B cell (primary cell): ENCODE measurements at regions not wholly inside any gene's neighbourhood (a gene's known extent, or its start where the extent isn't known, plus 50 kb on each side); places are given as distances from the start of the nearest gene placed in this dataset.

ENCODE experiments used
- ATAC-seq: fragments of 200-7000 bp; cut with Tn5 transposase; one replicate; pipeline ENCODE4 v1.10.0; 2021; ENCODE audit warnings: low read depth, mild to moderate bottlenecking, moderate number of reproducible peaks, moderate library complexity
- CTCF ChIA-PET: fragments of 350-600 bp; sonication (Branson Sonifier 250); formaldehyde crosslinking; loops from one replicate; lab custom pipeline; 2021; ENCODE audit warnings: antibody characterized with exemption, inconsistent platforms; lab: Charles Lee
- POLR2A ChIA-PET: fragments of 350-600 bp; sonication (Branson Sonifier 250); formaldehyde crosslinking; loops from one replicate; lab custom pipeline; 2021; ENCODE audit warnings: antibody characterized with exemption; lab: Charles Lee
- DNase-seq: peaks from one replicate; pipeline ENCODE4 v3.0.0; 2013
- H2AFZ ChIP-seq: 2 replicates; pipeline ENCODE4 v1.6.1; 2012; ENCODE audit warnings: mild to moderate bottlenecking, low read depth, low read length; ENCODE audit not compliant: insufficient read depth, poor library complexity, severe bottlenecking
- H3K27ac ChIP-seq, 2 donors: 1 replicate in 1 of 2; 2 replicates in 1 of 2; pipeline ENCODE4 v1.5.1; 2012 to 2013; ENCODE audit warnings: low read length in 2 of 2, mild to moderate bottlenecking in 2 of 2, moderate library complexity in 1 of 2
- H3K27me3 ChIP-seq, 4 experiments: fragments of 200-600 bp in 1 of 4; sonication (generic) in 1 of 4; replicated peaks in 1 of 4; 1 replicate in 2 of 4; 2 replicates in 2 of 4; pipeline versions ENCODE4 v1.6.1 to v1.7.0; 2013 to 2016; ENCODE audit warnings: low read length in 3 of 4, mild to moderate bottlenecking in 2 of 4, mixed read lengths in 1 of 4, moderate library complexity in 1 of 4; ENCODE audit not compliant: insufficient read depth in 4 of 4, control insufficient read depth in 3 of 4; ENCODE audit errors: control extremely low read depth in 1 of 4
- H3K36me3 ChIP-seq, 2 experiments: replicated peaks in 1 of 2; 1 replicate in 1 of 2; 2 replicates in 1 of 2; pipeline versions ENCODE4 v1.6.1 to v1.7.1; 2013; ENCODE audit warnings: low read length in 1 of 2; ENCODE audit not compliant: insufficient read depth in 2 of 2, control insufficient read depth in 1 of 2; ENCODE audit errors: control extremely low read depth in 1 of 2, extremely low read depth in 1 of 2
- H3K4me1 ChIP-seq, 2 donors: fragments of 200-600 bp in 1 of 2; sonication (generic) in 1 of 2; 1 replicate in 1 of 2; 2 replicates in 1 of 2; pipeline versions ENCODE4 v1.5.1 to v1.6.1; 2013 to 2017; ENCODE audit warnings: low read length in 2 of 2; ENCODE audit not compliant: control insufficient read depth in 2 of 2, insufficient read depth in 2 of 2
- H3K4me2 ChIP-seq: replicated peaks from 2 replicates; pipeline ENCODE3; 2012; ENCODE audit warnings: mild to moderate bottlenecking, low read depth, low read length; ENCODE audit not compliant: poor library complexity, severe bottlenecking
- H3K4me3 ChIP-seq, 5 experiments: fragments of 200-600 bp in 1 of 5; sonication (generic) in 1 of 5; 1 replicate in 3 of 5; 2 replicates in 2 of 5; pipeline versions ENCODE4 v1.5.1 to v1.7.0; 2011 to 2016; ENCODE audit warnings: low read length in 4 of 5, mild to moderate bottlenecking in 4 of 5, low read depth in 2 of 5, control low read depth in 1 of 5, moderate library complexity in 1 of 5; ENCODE audit not compliant: insufficient read depth in 1 of 5; ENCODE audit errors: control extremely low read depth in 1 of 5, extremely low read depth in 1 of 5
- H3K79me2 ChIP-seq: fragments of 200-600 bp; sonication (generic); one replicate; pipeline ENCODE4 v1.6.0; 2016; ENCODE audit warnings: low read length; ENCODE audit not compliant: control insufficient read depth, insufficient read depth
- H3K9ac ChIP-seq: fragments of 200-600 bp; sonication (generic); 2 replicates; pipeline ENCODE4 v1.6.1; 2017; ENCODE audit warnings: mild to moderate bottlenecking, low read length, moderate library complexity
- H3K9me3 ChIP-seq, 3 donors: one replicate each; pipeline versions ENCODE4 v1.6.1 to v1.7.1; 2013; ENCODE audit warnings: low read length in 2 of 3; ENCODE audit not compliant: control insufficient read depth in 2 of 3, insufficient read depth in 1 of 3; ENCODE audit errors: control extremely low read depth in 1 of 3
- H4K20me1 ChIP-seq: 2 replicates; pipeline ENCODE4 v1.6.0; 2012; ENCODE audit warnings: mild to moderate bottlenecking, low read length; ENCODE audit not compliant: insufficient read depth, control insufficient read depth, poor library complexity, severe bottlenecking
- H3K27ac Mint-ChIP-seq: one replicate; pipeline ENCODE4 v1.8.0; 2021; ENCODE audit warnings: mixed read lengths
- H3K27me3 Mint-ChIP-seq: one replicate; pipeline ENCODE4 v1.8.0; 2021; ENCODE audit warnings: mixed read lengths
- H3K4me1 Mint-ChIP-seq: one replicate; pipeline ENCODE4 v1.8.0; 2021; ENCODE audit warnings: mixed read lengths
- H3K4me3 Mint-ChIP-seq: one replicate; pipeline ENCODE4 v1.8.0; 2021; ENCODE audit warnings: mixed read lengths
- H3K9me3 Mint-ChIP-seq: one replicate; pipeline ENCODE4 v1.8.0; 2022; ENCODE audit warnings: mixed read lengths; ENCODE audit not compliant: insufficient read depth
- CTCF ChIP-seq: fragments of 200-600 bp; IDR thresholded peaks from one replicate; pipeline ENCODE4 v1.8.0; 2022; ENCODE audit warnings: antibody characterized with exemption, mild to moderate bottlenecking
- EZH2 ChIP-seq: IDR thresholded peaks from 2 replicates; pipeline ENCODE4 v1.6.1; 2012; ENCODE audit warnings: borderline replicate concordance, low read depth, mild to moderate bottlenecking, moderate library complexity, low read length; ENCODE audit not compliant: insufficient read depth, poor library complexity, severe bottlenecking
- WGBS: methylation state at CpG from one replicate; pipeline ENCODE4 v1.1.5; 2013; ENCODE audit warnings: missing lambda C conversion rate; ENCODE audit not compliant: insufficient coverage; 5-methylcytosine and 5-hydroxymethylcytosine counted together
- intact Hi-C: fragments of 100-400 bp; cut with micrococcal nuclease; formaldehyde crosslinking; loops from one replicate; pipeline ENCODE4 v1.10.0; 2022

DNA sequence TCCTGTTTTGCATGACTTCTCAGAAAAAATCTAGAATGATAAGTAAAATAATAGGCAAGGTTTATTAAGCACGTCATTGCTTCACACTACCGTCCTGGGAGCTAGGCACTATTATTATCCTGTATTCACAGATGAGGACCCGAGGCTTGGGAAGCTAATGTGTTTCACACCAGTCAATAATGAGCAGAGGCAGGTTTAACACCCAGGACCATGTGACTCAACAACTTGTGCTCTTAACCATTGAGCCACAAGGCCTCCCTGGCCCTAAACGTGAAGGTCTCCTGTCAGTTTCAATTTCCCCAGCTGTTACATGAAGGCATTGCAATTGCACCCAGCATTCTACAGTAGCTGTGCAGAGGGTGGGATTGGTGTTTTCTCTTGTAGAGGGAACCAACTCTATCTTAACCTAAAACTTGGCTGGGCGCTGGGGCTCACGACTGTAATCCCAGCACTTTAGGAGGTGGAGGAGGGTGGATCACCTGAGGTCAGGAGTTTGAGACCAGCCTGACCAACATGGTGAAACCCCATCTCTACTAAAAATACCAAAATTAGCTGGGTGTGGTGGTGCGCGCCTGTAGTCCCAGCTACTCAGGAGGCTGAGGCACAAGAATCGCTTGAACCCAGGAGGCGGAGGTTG is 191.2 kb downstream of the BCAS1 start:
- intact Hi-C loops = no loop called here
- no peak overlapping the region for H3K4me2 ChIP-seq
- peaks cover 3% of the 10 kb centered on the region for H3K4me1 Mint-ChIP-seq

More for the DNA sequence above, 191.2 kb downstream of the BCAS1 start:
- no peak overlapping the region for H3K9ac ChIP-seq
- POLR2A ChIA-PET = no interaction called here
- Mint-ChIP-seq H3K27ac (no peak overlapping the region), H3K27me3 (no peaks in the 10 kb centered on the region), H3K4me3 (no peak overlapping the region), H3K9me3 (peaks cover 2% of the 10 kb centered on the region)
- WGBS = 66% methylated on average over 2 of the region's 10 CpGs
- peaks cover 0 to 5% of the 10 kb centered on the region in 2 donors for H3K4me1 ChIP-seq
- H3K27ac ChIP-seq = no peak overlapping the region
- DNase-seq (no peak), ATAC-seq (no peak)
- H3K27me3 ChIP-seq = no peaks in the 10 kb centered on the region
- CTCF ChIA-PET = interaction anchor here (0.7 to 3.5 kb wide), 5 partner anchors 15 to 60 kb away, joined by 3 to 12 read pairs (median 3); no protein-coding TSS in a partner anchor
- no peaks in the 10 kb centered on the region for H3K36me3 ChIP-seq
- TF ChIP-seq CTCF (no peak), EZH2 (no peak)
- H4K20me1 ChIP-seq = no peaks in the 10 kb centered on the region
- no peaks in the 10 kb centered on the region for H3K9me3 ChIP-seq
- no peaks in the 10 kb centered on the region for H3K79me2 ChIP-seq
- H3K4me3 ChIP-seq = no peak overlapping the region
- H2AFZ ChIP-seq = no peak overlapping the region
